ENCODE measurements at regions not wholly inside any gene's neighbourhood (a gene's known extent, or its start where the extent isn't known, plus 50 kb on each side); places are given as distances from the start of the nearest gene placed in this dataset.

DNA sequence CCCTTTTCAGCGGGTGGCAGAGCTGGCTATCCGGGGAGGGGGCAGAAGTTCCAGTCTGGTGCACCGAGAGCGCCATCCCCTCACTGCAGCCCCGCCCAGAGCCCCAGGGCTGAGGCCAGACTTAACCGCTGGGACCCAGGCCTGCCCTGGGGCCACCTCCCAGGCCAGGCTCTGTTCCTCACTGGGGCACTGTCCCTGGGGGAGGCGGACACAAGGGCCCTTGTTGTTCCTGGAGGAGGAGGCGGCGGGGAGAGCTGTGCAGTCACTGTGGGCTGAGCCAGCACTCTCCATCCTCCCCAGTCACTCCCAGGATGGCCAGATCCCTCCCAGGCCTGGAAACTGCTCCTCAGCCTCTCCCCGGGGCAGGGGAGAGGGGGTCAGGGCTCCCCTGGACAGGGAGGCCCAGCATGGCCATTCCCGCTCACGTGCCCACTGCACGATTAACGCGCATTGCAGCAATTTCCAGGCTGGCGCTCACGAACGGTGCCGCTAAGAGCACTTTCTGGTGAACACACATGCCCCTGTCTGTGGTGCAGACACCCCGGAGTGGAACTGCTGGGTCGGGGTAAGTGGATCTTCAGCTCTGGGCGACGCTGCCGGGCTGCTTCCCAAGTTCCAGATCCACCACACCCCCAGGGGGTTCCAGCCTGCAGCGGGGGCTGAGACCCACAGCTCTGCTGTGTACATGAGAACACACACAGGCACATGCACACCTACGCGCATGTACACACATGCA is 89.8 kb upstream of the SFSWAP start:
- peaks cover 6% of the 10 kb centered on the region for H3K9me1 ChIP-seq (ENCODE audit: control insufficient read depth, insufficient read depth, low read length)
- FAIRE-seq (no peak), DNase-seq (ENCODE audit: extremely low read depth in 1 of 4, low spot score in 3 of 4) (no peak), ATAC-seq (no peak)
- no peak overlapping the region for H2AFZ ChIP-seq (ENCODE audit: low read depth, low read length)
- ChIA-PET POLR2A (interaction anchor here (0.6 to 0.7 kb wide), 3 partner anchors 17 to 548 kb away, joined by 3 read pairs; no protein-coding TSS in a partner anchor), CTCF (ENCODE audit: low intra/inter-chr PET ratio) (no interaction called here)
- H3K36me3 ChIP-seq (ENCODE audit: control insufficient read depth, insufficient read depth, low read length): no peaks in the 10 kb centered on the region
- peaks cover 22 to 71% of the 10 kb centered on the region in 2 experiments for H3K4me1 ChIP-seq (replicated peaks in 1 of 2; ENCODE audit: control insufficient read depth in 2 of 2, insufficient read depth in 2 of 2, low read length in 2 of 2)
- peaks cover 6% of the 10 kb centered on the region; the same call in 1 of the 2 replicates for H4K20me1 ChIP-seq (replicated peaks; ENCODE audit: control insufficient read depth, insufficient read depth, low read length)
- H3K27me3 ChIP-seq (ENCODE audit: control insufficient read depth in 2 of 2, insufficient read depth in 2 of 2, low read length in 2 of 2): peaks cover 33 to 40% of the 10 kb centered on the region in 2 experiments; a peak in 4 of 5 replicates
- TF ChIP-seq, protein P1, sequence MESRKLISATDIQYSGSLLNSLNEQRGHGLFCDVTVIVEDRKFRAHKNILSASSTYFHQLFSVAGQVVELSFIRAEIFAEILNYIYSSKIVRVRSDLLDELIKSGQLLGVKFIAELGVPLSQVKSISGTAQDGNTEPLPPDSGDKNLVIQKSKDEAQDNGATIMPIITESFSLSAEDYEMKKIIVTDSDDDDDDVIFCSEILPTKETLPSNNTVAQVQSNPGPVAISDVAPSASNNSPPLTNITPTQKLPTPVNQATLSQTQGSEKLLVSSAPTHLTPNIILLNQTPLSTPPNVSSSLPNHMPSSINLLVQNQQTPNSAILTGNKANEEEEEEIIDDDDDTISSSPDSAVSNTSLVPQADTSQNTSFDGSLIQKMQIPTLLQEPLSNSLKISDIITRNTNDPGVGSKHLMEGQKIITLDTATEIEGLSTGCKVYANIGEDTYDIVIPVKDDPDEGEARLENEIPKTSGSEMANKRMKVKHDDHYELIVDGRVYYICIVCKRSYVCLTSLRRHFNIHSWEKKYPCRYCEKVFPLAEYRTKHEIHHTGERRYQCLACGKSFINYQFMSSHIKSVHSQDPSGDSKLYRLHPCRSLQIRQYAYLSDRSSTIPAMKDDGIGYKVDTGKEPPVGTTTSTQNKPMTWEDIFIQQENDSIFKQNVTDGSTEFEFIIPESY (CRISPR knock-in tag; IDR thresholded peaks at IDR 0.05): peak; percentile 88; the same call in 1 of the 2 replicates
- TF ChIP-seq POLR2G (IDR thresholded peaks at IDR 0.05; ENCODE audit: low read depth, low read length) (peak; percentile 69), ZNF263 (CRISPR knock-in tag; IDR thresholded peaks at IDR 0.05; ENCODE audit: borderline replicate concordance) (peak; percentile 81), HMGN3 (IDR thresholded peaks at IDR 0.05; ENCODE audit: borderline replicate concordance, extremely low read depth, insufficient read length, low read depth, low read length) (peak; percentile 32), PTBP1 (IDR thresholded peaks at IDR 0.05; ENCODE audit: low read depth, low read length) (no peak), ZFP1 (CRISPR knock-in tag; IDR thresholded peaks at IDR 0.05) (no peak)
- TF ChIP-seq, protein P2, sequence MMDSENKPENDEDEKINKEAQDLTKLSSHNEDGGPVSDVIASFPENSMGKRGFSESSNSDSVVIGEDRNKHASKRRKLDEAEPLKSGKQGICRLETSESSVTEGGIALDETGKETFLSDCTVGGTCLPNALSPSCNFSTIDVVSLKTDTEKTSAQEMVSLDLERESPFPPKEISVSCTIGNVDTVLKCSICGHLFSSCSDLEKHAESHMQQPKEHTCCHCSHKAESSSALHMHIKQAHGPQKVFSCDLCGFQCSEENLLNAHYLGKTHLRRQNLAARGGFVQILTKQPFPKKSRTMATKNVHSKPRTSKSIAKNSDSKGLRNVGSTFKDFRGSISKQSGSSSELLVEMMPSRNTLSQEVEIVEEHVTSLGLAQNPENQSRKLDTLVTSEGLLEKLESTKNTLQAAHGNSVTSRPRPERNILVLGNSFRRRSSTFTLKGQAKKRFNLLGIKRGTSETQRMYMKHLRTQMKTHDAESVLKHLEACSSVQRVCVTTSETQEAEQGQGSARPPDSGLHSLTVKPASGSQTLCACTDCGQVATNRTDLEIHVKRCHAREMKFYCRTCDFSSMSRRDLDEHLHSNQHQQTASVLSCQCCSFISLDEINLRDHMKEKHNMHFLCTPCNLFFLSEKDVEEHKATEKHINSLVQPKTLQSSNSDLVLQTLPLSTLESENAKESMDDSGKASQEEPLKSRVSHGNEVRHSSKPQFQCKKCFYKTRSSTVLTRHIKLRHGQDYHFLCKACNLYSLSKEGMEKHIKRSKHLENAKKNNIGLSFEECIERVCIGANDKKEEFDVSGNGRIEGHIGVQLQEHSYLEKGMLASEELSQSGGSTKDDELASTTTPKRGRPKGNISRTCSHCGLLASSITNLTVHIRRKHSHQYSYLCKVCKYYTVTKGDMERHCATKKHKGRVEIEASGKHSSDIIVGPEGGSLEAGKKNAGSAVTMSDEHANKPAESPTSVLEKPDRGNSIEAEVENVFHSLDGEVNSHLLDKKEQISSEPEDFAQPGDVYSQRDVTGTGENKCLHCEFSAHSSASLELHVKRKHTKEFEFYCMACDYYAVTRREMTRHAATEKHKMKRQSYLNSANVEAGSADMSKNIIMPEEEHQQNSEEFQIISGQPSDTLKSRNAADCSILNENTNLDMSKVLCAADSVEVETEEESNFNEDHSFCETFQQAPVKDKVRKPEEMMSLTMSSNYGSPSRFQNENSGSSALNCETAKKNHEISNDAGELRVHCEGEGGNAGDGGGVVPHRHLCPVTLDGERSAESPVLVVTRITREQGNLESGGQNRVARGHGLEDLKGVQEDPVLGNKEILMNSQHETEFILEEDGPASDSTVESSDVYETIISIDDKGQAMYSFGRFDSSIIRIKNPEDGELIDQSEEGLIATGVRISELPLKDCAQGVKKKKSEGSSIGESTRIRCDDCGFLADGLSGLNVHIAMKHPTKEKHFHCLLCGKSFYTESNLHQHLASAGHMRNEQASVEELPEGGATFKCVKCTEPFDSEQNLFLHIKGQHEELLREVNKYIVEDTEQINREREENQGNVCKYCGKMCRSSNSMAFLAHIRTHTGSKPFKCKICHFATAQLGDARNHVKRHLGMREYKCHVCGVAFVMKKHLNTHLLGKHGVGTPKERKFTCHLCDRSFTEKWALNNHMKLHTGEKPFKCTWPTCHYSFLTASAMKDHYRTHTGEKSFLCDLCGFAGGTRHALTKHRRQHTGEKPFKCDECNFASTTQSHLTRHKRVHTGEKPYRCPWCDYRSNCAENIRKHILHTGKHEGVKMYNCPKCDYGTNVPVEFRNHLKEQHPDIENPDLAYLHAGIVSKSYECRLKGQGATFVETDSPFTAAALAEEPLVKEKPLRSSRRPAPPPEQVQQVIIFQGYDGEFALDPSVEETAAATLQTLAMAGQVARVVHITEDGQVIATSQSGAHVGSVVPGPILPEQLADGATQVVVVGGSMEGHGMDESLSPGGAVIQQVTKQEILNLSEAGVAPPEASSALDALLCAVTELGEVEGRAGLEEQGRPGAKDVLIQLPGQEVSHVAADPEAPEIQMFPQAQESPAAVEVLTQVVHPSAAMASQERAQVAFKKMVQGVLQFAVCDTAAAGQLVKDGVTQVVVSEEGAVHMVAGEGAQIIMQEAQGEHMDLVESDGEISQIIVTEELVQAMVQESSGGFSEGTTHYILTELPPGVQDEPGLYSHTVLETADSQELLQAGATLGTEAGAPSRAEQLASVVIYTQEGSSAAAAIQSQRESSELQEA (IDR thresholded peaks at IDR 0.05; ENCODE audit: low read depth): no peak
- intact Hi-C loops (cut with micrococcal nuclease) (no loop called here), in situ Hi-C loops (cut with MboI) (no loop called here)
- no peak overlapping the region; a peak in 1 of 4 replicates for H3K9ac ChIP-seq (ENCODE audit: insufficient read depth in 1 of 2, low read depth in 2 of 2, low read length in 2 of 2)
- no peak overlapping the region for H3K4me2 ChIP-seq (ENCODE audit: insufficient read depth, low read length)
- H3K79me2 ChIP-seq (ENCODE audit: control insufficient read depth, insufficient read depth, low read length): no peaks in the 10 kb centered on the region; the same call in 2 of the 3 replicates
- BruUV-seq (replicated peaks): no TSS peak
- H3K27ac ChIP-seq (ENCODE audit: extremely low read depth, low read depth, low read length): no peak overlapping the region; the same call in 2 of the 3 replicates
- 35% methylated on average over 25 of the region's 27 CpGs for WGBS (ENCODE audit: insufficient coverage, low coverage, missing lambda C conversion rate)
- H3K4me3 ChIP-seq: no peak overlapping the region
- H3K9me3 ChIP-seq (replicated peaks; ENCODE audit: control insufficient read depth, insufficient read depth, low read depth, low read length): no peaks in the 10 kb centered on the region; the same call in 1 of the 2 replicates
